NCI-H510A (cell line): ENCODE measurements at regions not wholly inside any gene's neighbourhood (a gene's known extent, or its start where the extent isn't known, plus 50 kb on each side); places are given as distances from the start of the nearest gene placed in this dataset.

ENCODE experiments used
- DNase-seq: peaks from one replicate; lab custom pipeline; 2025; lab: John Stamatoyannopoulos, UW

DNA sequence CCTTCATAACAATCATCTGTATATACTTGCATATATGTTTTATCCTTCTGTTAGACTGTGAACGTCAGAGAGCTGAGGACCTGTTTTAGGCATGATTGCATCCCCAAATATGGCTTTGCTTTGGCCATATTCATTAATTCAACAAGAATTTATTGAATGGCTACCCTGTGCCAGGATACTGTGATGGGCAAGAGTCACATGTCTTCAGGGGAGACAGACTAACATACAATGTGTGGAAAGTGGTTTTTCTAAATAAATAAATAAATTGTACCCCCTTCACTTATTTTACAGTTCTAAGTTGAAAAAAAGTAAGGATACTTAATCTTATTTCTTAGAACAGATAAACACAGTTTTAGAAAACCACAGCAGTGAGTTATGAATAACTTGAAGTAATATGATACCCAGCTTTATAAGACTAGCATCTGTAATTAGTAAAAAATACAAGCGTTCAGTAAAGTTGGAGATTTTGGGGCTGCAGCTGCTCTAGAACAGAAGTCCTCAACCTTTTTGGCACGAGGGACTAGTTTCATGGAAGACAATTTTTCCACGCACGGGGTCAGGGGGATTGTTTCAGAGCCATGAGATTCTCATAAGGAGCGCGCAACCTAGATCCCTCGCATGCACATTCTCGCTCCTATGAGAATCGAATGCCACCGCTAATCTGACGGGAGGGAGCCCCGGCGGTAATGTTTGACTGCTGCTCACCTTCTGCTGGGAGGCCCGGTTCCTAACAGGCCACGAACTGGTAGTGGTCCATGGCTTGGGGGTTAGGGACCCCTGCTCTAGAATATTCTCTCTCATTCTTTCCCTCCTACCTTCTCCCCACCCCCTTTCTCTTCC lies 89.4 kb upstream of the MTPN start:
- DNase-seq, result no peak

GRCh38 chr7:136064627-136065237 lies 87.6 kb upstream of the MTPN start:
- no peak for DNase-seq

DNA sequence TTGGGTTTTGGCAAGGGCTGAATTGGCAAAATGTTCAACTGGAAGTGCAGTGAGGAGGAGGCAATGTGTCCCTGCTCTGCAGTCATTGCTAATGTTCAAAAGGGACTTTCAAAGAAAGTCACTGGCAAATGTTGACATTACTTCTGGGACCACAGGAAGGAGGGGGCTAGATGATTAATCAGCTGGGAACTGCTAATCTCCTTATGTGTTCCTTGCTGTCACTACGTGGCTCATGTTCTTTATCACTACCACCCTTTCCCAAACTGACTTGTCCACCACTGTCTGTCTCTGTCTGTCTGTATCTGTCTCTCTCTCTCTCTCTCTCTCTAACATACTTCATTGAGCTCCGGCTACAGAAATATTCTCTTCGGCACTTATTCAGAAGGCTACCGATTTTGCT lies 86.9 kb upstream of the MTPN start:
- no peak for DNase-seq

DNA sequence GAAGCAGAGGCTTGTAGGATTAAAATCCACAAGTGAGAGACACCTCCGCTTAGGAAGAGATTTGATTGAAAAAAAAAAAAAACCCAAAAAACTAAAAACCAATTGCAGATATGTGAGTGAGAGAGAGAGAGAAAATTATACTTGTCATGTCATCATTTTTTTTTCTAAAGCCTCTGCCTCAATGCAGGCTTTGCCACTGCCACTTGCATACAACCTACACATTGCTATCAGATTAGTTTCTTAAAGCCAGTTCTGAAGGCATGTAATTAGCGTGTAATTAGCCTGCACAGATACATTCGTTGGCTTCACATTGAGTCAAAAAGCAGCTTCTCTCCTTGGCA lies 86.1 kb upstream of the MTPN start:
- DNase-seq, result no peak

DNA sequence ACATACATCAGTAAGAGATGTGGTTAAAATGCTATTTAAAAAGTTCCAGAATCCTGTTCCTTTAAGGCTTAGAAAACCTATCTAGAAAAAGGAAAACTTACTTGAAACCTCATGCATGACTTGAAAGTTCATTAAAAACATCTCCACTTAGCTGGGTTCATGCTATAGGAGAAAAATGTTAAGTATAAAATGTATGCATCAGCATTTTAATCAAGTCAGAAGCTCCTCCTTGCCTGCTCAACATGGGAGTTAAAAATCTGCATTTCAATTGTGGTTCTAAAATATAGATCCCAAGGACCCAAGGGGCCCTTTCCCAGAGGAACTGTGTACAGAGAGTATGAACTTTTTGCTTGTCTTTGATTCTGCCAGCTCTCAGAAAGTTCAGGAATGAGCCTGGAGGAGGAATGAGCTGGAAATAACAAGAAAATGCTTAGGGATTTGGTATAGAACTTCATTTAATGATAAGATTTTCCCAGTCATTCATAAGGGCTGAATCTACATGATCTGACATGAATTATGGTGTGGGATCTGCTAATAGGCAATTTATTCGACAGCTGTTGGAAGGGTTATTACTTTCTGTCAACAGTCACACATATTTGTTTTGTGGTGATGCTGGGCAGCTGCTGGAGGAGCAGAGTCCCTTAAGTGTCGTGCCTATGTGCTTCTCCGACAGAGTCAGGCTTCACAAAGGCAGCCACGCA lies 85.6 kb upstream of the MTPN start:
- DNase-seq, result peak; percentile 52

- no peak for DNase-seq
Observed at GRCh38 chr7:136061433-136061832, 84.3 kb upstream of the MTPN start.

- DNase-seq, result no peak
Observed at GRCh38 chr7:136058546-136058945, 81.4 kb upstream of the MTPN start.

- no peak for DNase-seq
Observed at GRCh38 chr7:136057509-136057908, 80.3 kb upstream of the MTPN start.

GRCh38 chr7:136056651-136057231 lies 79.6 kb upstream of the MTPN start:
- DNase-seq, result no peak

GRCh38 chr7:136055266-136055665 lies 78.1 kb upstream of the MTPN start:
- no peak for DNase-seq

GRCh38 chr7:136053689-136054485 lies 76.7 kb upstream of the MTPN start:
- DNase-seq, result no peak

DNA sequence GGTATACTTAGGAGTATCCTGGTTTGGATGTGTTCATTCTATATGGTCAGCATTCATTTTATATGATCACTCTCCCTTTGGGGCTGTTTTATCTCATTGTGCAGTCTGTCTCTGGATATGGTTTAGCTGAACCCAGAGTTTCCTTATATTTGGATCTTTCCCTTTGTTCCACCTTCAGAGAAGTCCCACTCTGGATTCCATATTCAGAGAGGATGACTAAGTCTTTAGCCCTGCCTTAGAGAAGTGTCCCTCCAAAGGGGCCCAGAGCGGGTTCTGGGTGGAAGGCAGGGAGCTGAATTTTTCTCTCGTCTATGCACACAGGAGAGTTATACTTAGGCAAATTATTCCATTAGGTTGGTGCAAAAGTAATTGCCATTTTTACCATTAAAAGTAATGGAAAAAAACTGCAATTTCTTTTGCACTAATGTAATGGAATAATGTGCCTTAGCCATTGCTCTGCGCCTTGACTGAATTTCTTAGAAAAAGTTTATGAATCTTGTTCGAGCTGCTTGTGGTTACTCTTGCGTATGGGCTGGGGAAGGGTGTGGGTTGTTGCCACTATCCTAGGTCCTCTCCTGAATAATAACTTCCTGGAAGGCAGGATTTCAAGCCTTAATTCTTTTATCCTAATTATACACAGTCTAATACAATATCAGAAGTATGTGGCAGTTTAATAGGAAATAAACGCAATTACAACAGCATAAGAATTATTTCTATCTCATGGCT lies 74.2 kb upstream of the MTPN start:
- DNase-seq, result no peak

DNA sequence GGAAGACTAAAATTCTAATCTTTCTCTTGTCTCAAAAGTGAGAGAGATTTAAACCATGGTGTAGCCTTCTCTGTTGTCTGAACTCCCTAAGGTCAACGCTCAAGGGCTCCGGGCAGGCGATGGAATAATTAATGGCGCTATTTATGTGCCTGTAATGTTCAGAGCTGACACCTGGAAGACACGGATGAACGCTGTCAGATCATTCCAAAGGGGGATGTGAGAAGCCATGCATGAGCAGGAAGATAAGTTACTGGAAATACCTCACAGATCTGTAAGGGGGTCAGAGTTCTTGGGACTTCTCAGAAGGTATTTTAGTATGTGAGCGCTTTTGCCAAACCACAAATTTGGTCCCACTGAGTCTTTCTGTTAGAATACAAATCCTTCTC lies 73.3 kb upstream of the MTPN start:
- DNase-seq, result no peak

GRCh38 chr7:136049818-136050461 lies 72.8 kb upstream of the MTPN start:
- DNase-seq, result no peak

DNA sequence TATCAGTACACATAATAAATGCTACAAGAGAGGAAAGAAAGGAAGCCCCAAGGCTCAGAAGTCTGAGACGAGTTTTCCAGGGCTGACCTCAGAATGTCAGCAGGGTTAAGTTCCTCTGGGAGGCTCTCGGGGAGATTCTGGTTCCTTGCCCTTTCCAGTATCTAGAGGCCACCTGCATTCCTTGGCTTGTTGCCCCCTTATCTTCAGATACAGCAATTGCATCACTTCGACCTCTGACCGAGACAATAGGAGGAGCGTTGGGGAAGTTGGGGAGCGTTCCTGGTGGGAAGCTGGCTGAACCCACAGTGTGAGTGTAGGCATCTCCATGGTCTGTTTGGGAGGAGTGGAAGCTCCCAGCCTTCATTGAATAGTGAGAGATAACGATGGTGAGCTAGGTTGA lies 72.0 kb upstream of the MTPN start:
- no peak for DNase-seq

DNA sequence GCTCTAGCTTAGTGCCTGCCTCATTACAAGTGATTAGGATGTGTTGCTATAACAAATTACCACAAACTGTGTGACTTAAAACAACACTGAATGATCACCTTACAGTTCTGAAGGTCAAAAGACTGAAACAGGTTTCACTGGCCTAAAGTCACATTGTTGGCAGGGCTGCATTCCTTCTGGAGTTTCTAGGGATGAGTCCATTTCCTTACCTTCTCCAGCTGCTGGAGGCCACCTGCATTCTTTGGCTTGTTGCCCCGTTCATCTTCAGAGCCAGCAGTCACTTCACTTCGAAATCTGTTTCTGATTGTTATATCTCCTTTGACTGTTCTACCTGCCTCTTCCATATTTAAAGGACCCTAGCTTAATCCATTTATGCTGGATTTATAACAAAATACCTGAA lies 69.4 kb upstream of the MTPN start:
- DNase-seq, result no peak

DNA sequence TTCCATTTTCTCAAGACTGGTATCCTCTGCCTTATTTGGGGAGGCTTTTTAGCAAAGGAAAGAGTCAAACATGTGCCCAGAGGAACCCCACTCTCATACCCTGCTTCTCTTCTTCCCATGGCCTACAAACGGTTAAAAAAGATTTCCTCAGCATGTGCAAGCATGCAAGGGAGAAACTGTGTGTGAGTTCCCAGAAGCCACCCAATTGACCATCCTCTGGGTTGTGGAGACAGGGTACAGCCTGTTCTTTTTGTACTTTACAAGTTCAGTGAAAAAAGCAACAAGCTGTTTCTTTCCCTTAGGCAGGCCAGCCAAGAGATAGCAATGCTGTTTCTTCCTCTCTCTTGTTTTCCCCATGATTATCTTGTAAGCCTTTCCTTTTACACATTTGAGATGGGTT lies 68.8 kb upstream of the MTPN start:
- no peak for DNase-seq

- DNase-seq, result no peak
Observed at GRCh38 chr7:136045181-136045580, 68.0 kb upstream of the MTPN start.

- no peak for DNase-seq
Observed at GRCh38 chr7:136039577-136040345, 62.6 kb upstream of the MTPN start.

DNA sequence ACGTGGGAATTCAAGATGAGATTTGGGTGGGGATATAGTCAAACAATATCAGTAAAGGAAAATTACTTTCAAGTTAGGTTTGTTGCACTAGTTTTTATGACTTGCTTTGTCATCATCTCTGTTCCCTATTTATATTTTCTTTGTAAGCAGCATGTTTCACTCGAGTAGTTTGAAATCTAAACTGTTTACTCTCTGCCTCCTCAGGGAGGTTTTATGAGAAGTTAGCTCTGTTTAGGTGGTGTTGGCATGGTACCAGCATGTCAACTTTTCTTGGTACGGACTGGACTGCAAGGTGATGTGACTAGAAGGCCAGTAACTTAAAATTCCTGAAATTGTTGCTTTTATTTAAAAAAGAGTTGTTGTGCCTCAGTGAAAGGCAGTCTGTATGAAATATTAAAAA lies 59.2 kb upstream of the MTPN start:
- no peak for DNase-seq
